ENCODE measurements at regions not wholly inside any gene's neighbourhood (a gene's known extent, or its start where the extent isn't known, plus 50 kb on each side); places are given as distances from the start of the nearest gene placed in this dataset.
"Not testable (repeated sequence)": the region's sequence is repeated elsewhere in the genome, so short reads cannot be mapped to it uniquely, and the experiment has no call there.

GRCh38 chr19:28541029-28541428 lies 671.9 kb downstream of the UQCRFS1 start:
- Mint-ChIP-seq H3K9me3 (ENCODE audit: unreplicated experiment) (no peaks in the 10 kb centered on the region), H3K36me3 (ENCODE audit: low read depth, unreplicated experiment) (no peaks in the 10 kb centered on the region), H3K27ac (ENCODE audit: unreplicated experiment) (no peak overlapping the region), H3K4me1 (ENCODE audit: unreplicated experiment) (no peaks in the 10 kb centered on the region), H3K27me3 (ENCODE audit: unreplicated experiment) (peaks cover 3% of the 10 kb centered on the region), H3K4me3 (ENCODE audit: unreplicated experiment) (no peak overlapping the region)
- no peak for TF ChIP-seq CTCF (IDR thresholded peaks at IDR 0.05; ENCODE audit: unreplicated experiment)
- DNase-seq (ENCODE audit: low spot score) = no peak

- DNase-seq (ENCODE audit: low spot score); H3K4me3 Mint-ChIP-seq (ENCODE audit: unreplicated experiment); H3K4me1 Mint-ChIP-seq (ENCODE audit: unreplicated experiment); H3K27ac Mint-ChIP-seq (ENCODE audit: unreplicated experiment); H3K27me3 Mint-ChIP-seq (ENCODE audit: unreplicated experiment); H3K9me3 Mint-ChIP-seq (ENCODE audit: unreplicated experiment); H3K36me3 Mint-ChIP-seq (ENCODE audit: low read depth, unreplicated experiment): not testable (repeated sequence)
Measured at GRCh38 chr19:28540385-28540784, 672.6 kb downstream of the UQCRFS1 start.

- peaks cover 1% of the 10 kb centered on the region for H3K27me3 Mint-ChIP-seq (ENCODE audit: unreplicated experiment)
- H3K36me3 Mint-ChIP-seq (ENCODE audit: low read depth, unreplicated experiment) = no peaks in the 10 kb centered on the region
Measured at GRCh38 chr19:28539759-28540158, 673.2 kb downstream of the UQCRFS1 start.

GRCh38 chr19:28538579-28538978 lies 674.4 kb downstream of the UQCRFS1 start:
- not testable (repeated sequence) for H3K4me3 Mint-ChIP-seq (ENCODE audit: unreplicated experiment); H3K36me3 Mint-ChIP-seq (ENCODE audit: low read depth, unreplicated experiment); H3K4me1 Mint-ChIP-seq (ENCODE audit: unreplicated experiment); H3K9me3 Mint-ChIP-seq (ENCODE audit: unreplicated experiment); DNase-seq (ENCODE audit: low spot score); H3K27ac Mint-ChIP-seq (ENCODE audit: unreplicated experiment); H3K27me3 Mint-ChIP-seq (ENCODE audit: unreplicated experiment)

More at GRCh38 chr19:28539759-28540158, 673.2 kb downstream of the UQCRFS1 start:
- Mint-ChIP-seq H3K4me3 (ENCODE audit: unreplicated experiment) (no peak overlapping the region), H3K9me3 (ENCODE audit: unreplicated experiment) (no peaks in the 10 kb centered on the region), H3K27ac (ENCODE audit: unreplicated experiment) (no peak overlapping the region), H3K4me1 (ENCODE audit: unreplicated experiment) (no peaks in the 10 kb centered on the region)
- TF ChIP-seq CTCF (IDR thresholded peaks at IDR 0.05; ENCODE audit: unreplicated experiment) = no peak
- DNase-seq (ENCODE audit: low spot score) = no peak

- no peak overlapping the region for H3K27ac Mint-ChIP-seq (ENCODE audit: unreplicated experiment)
- no peak for TF ChIP-seq CTCF (IDR thresholded peaks at IDR 0.05; ENCODE audit: unreplicated experiment)
- no peaks in the 10 kb centered on the region for H3K4me1 Mint-ChIP-seq (ENCODE audit: unreplicated experiment)
- H3K36me3 Mint-ChIP-seq (ENCODE audit: low read depth, unreplicated experiment) = no peaks in the 10 kb centered on the region
- DNase-seq (ENCODE audit: low spot score) = no peak
- H3K4me3 Mint-ChIP-seq (ENCODE audit: unreplicated experiment) = no peak overlapping the region
- no peaks in the 10 kb centered on the region for H3K9me3 Mint-ChIP-seq (ENCODE audit: unreplicated experiment)
- H3K27me3 Mint-ChIP-seq (ENCODE audit: unreplicated experiment) = peaks cover 1% of the 10 kb centered on the region
Measured at GRCh38 chr19:28537896-28538295, 675.1 kb downstream of the UQCRFS1 start.

GRCh38 chr19:28537079-28537478 lies 675.9 kb downstream of the UQCRFS1 start:
- peaks cover 1% of the 10 kb centered on the region for H3K27me3 Mint-ChIP-seq (ENCODE audit: unreplicated experiment)
- no peaks in the 10 kb centered on the region for H3K4me1 Mint-ChIP-seq (ENCODE audit: unreplicated experiment)
- DNase-seq (ENCODE audit: low spot score) = no peak
- H3K27ac Mint-ChIP-seq (ENCODE audit: unreplicated experiment) = no peak overlapping the region
- no peaks in the 10 kb centered on the region for H3K36me3 Mint-ChIP-seq (ENCODE audit: low read depth, unreplicated experiment)
- TF ChIP-seq CTCF (IDR thresholded peaks at IDR 0.05; ENCODE audit: unreplicated experiment) = no peak
- no peaks in the 10 kb centered on the region for H3K9me3 Mint-ChIP-seq (ENCODE audit: unreplicated experiment)
- no peak overlapping the region for H3K4me3 Mint-ChIP-seq (ENCODE audit: unreplicated experiment)
